Kidney epithelial cell (primary cell): ENCODE measurements at regions not wholly inside any gene's neighbourhood (a gene's known extent, or its start where the extent isn't known, plus 50 kb on each side); places are given as distances from the start of the nearest gene placed in this dataset.

Experiments used
- DNase-seq: peaks from one replicate; pipeline ENCODE4 v3.0.0-alpha.2; 2010; ENCODE audit warnings: low read depth
- H3K27me3 ChIP-seq: 2 replicates; pipeline ENCODE4 v1.6.0; 2011; ENCODE audit warnings: low read length; ENCODE audit not compliant: control insufficient read depth, insufficient read depth
- H3K36me3 ChIP-seq: 2 replicates; pipeline ENCODE4 v1.5.1; 2011; ENCODE audit warnings: low read length; ENCODE audit not compliant: control insufficient read depth, insufficient read depth
- H3K4me3 ChIP-seq: 2 replicates; pipeline ENCODE4 v1.5.1; 2011; ENCODE audit warnings: low read depth, mild to moderate bottlenecking, control low read depth, low read length
- CTCF ChIP-seq: IDR thresholded peaks from 2 replicates; pipeline ENCODE4 v1.5.1; 2011; ENCODE audit warnings: mild to moderate bottlenecking, moderate library complexity, low read length, control low read depth, inconsistent platforms; ENCODE audit not compliant: insufficient read depth, poor library complexity, severe bottlenecking

GRCh38 chr6:108765495-108765894, 82.7 kb upstream of the ARMC2 start:
- H3K4me3 ChIP-seq, result no peak overlapping the region
- no peaks in the 10 kb centered on the region for H3K36me3 ChIP-seq
- H3K27me3 ChIP-seq, result no peaks in the 10 kb centered on the region
- DNase-seq, result no peak
- TF ChIP-seq CTCF, result no peak

- no peak for TF ChIP-seq CTCF
- Histone ChIP-seq H3K4me3 (no peak overlapping the region), H3K27me3 (no peaks in the 10 kb centered on the region), H3K36me3 (no peaks in the 10 kb centered on the region)
- DNase-seq, result no peak
Observed at GRCh38 chr6:108766419-108766818, 81.8 kb upstream of the ARMC2 start.

GRCh38 chr6:108766886-108767285, 81.3 kb upstream of the ARMC2 start:
- H3K36me3 ChIP-seq, result no peaks in the 10 kb centered on the region
- H3K4me3 ChIP-seq, result no peak overlapping the region
- TF ChIP-seq CTCF, result no peak
- no peaks in the 10 kb centered on the region for H3K27me3 ChIP-seq
- no peak for DNase-seq

- TF ChIP-seq CTCF, result no peak
- no peaks in the 10 kb centered on the region for H3K27me3 ChIP-seq
- H3K36me3 ChIP-seq, result no peaks in the 10 kb centered on the region
- no peak for DNase-seq
- no peak overlapping the region for H3K4me3 ChIP-seq
Observed at GRCh38 chr6:108767418-108768165, 80.6 kb upstream of the ARMC2 start.

GRCh38 chr6:108768166-108768555, 80.1 kb upstream of the ARMC2 start:
- H3K36me3 ChIP-seq, result no peaks in the 10 kb centered on the region
- no peak for TF ChIP-seq CTCF
- H3K27me3 ChIP-seq, result no peaks in the 10 kb centered on the region
- no peak overlapping the region for H3K4me3 ChIP-seq
- DNase-seq, result no peak
